Keratinocyte (primary cell): ENCODE measurements at regions not wholly inside any gene's neighbourhood (a gene's known extent, or its start where the extent isn't known, plus 50 kb on each side); places are given as distances from the start of the nearest gene placed in this dataset.

Experiments used
- DNase-seq: peaks from one replicate; pipeline ENCODE4 v3.0.0-alpha.2; 2011; ENCODE audit warnings: low read depth, missing footprints, low spot score
- FAIRE-seq: peaks from 2 replicates; lab custom pipeline; 2011; peaks lifted over from hg19 to GRCh38; lab: Jason Lieb, UNC
- H2AFZ ChIP-seq: 2 replicates; pipeline ENCODE4 v1.6.0; 2012; ENCODE audit warnings: low read length, control low read depth, inconsistent platforms; ENCODE audit not compliant: control insufficient read depth
- H3K27ac ChIP-seq: 2 replicates; pipeline ENCODE4 v1.5.1; 2011; ENCODE audit warnings: low read length; ENCODE audit not compliant: control insufficient read depth, insufficient read depth
- H3K27me3 ChIP-seq: 3 replicates; pipeline ENCODE4 v1.6.0; 2011; ENCODE audit warnings: low read length; ENCODE audit not compliant: control insufficient read depth, insufficient read depth; ENCODE audit errors: extremely low read depth
- H3K36me3 ChIP-seq, 2 experiments: 2 replicates in 1 of 2; 3 replicates in 1 of 2; pipeline ENCODE4 v1.5.1; 2011; ENCODE audit warnings: low read length in 2 of 2, mild to moderate bottlenecking in 1 of 2; ENCODE audit not compliant: control insufficient read depth in 2 of 2, insufficient read depth in 2 of 2; ENCODE audit errors: extremely low read depth in 1 of 2
- H3K4me1 ChIP-seq: 3 replicates; pipeline ENCODE4 v1.5.1; 2011; ENCODE audit warnings: low read length; ENCODE audit not compliant: control insufficient read depth, insufficient read depth; ENCODE audit errors: extremely low read depth
- H3K4me2 ChIP-seq: 3 replicates; pipeline ENCODE4 v1.6.0; 2011; ENCODE audit warnings: low read depth, low read length; ENCODE audit not compliant: control insufficient read depth, insufficient read depth; ENCODE audit errors: extremely low read depth
- H3K4me3 ChIP-seq, 3 experiments: fragments of 200-600 bp in 1 of 3; sonication (generic) in 1 of 3; 2 replicates in 2 of 3; 3 replicates in 1 of 3; pipeline ENCODE4 v1.5.1; 2011 to 2016; ENCODE audit warnings: low read length in 3 of 3, mild to moderate bottlenecking in 3 of 3, control low read depth in 2 of 3, inconsistent platforms in 1 of 3, low read depth in 1 of 3, mixed read lengths in 1 of 3, mixed run types in 1 of 3, moderate library complexity in 1 of 3; ENCODE audit not compliant: control insufficient read depth in 2 of 3, insufficient read depth in 2 of 3; ENCODE audit errors: extremely low read depth in 1 of 3
- H3K79me2 ChIP-seq: 2 replicates; pipeline ENCODE4 v1.6.0; 2012; ENCODE audit warnings: low read length; ENCODE audit not compliant: control insufficient read depth, insufficient read depth
- H3K9ac ChIP-seq: 3 replicates; pipeline ENCODE4 v1.6.0; 2011; ENCODE audit warnings: low read length; ENCODE audit not compliant: control insufficient read depth, insufficient read depth; ENCODE audit errors: extremely low read depth
- H3K9me1 ChIP-seq: 3 replicates; pipeline ENCODE4 v1.6.0; 2011; ENCODE audit warnings: low read length; ENCODE audit not compliant: control insufficient read depth, insufficient read depth; ENCODE audit errors: extremely low read depth
- H3K9me3 ChIP-seq: 2 replicates; pipeline ENCODE4 v1.5.1; 2012; ENCODE audit warnings: low read depth, low read length; ENCODE audit not compliant: control insufficient read depth
- H4K20me1 ChIP-seq: 3 replicates; pipeline ENCODE4 v1.6.0; 2011; ENCODE audit warnings: low read length; ENCODE audit not compliant: control insufficient read depth, insufficient read depth; ENCODE audit errors: extremely low read depth
- EZH2 ChIP-seq: IDR thresholded peaks from one replicate; pipeline ENCODE4 v1.6.1; 2012; ENCODE audit warnings: inconsistent platforms, mild to moderate bottlenecking, low read length, moderate library complexity
- dilution Hi-C: fragments of 300-500 bp; cut with MboI; formaldehyde crosslinking; loops from one replicate; pipeline ENCODE4 v1.7.0; 2020; ENCODE audit warnings: low sequenced_read_pairs; ENCODE audit not compliant: extremely low pct_ligation_motif_present
- TF ChIP-seq, protein P1 (sequence below), 3 experiments: IDR thresholded peaks in 1 of 3; conservative IDR thresholded peaks in 1 of 3; optimal IDR thresholded peaks in 1 of 3; 2 replicates in 2 of 3; 3 replicates in 1 of 3; pipeline versions ENCODE3 to v1.5.1; 2011; ENCODE audit warnings: low read length in 3 of 3, mild to moderate bottlenecking in 3 of 3, moderate library complexity in 2 of 3, control low read depth in 1 of 3, inconsistent platforms in 1 of 3; ENCODE audit not compliant: insufficient read depth in 2 of 3; ENCODE audit errors: extremely low read depth in 1 of 3

DNA sequence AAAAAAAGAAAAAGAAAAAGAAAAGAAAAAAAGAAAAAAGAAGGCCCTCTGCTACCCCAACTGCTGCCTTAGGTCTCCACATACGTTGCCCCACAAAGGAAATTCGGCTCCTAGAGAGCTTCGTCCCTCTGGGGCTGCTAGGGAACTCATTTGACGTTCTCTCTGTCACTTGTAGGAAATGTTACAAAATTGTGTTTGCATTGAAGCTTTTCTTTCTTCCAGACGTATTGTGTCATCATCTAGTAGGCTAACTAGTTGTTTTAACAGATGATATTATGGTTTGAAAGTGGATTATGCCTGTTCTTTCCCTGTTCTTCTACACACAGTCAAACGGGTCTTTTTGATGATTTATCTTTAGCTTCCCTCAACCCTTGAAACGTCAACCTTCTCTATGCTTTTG lies 125.3 kb downstream of the BDH1 start:
- FAIRE-seq, result no peak
- no peak overlapping the region for H3K27ac ChIP-seq
- H3K9me3 ChIP-seq, result no peaks in the 10 kb centered on the region
- TF ChIP-seq, protein P1, sequence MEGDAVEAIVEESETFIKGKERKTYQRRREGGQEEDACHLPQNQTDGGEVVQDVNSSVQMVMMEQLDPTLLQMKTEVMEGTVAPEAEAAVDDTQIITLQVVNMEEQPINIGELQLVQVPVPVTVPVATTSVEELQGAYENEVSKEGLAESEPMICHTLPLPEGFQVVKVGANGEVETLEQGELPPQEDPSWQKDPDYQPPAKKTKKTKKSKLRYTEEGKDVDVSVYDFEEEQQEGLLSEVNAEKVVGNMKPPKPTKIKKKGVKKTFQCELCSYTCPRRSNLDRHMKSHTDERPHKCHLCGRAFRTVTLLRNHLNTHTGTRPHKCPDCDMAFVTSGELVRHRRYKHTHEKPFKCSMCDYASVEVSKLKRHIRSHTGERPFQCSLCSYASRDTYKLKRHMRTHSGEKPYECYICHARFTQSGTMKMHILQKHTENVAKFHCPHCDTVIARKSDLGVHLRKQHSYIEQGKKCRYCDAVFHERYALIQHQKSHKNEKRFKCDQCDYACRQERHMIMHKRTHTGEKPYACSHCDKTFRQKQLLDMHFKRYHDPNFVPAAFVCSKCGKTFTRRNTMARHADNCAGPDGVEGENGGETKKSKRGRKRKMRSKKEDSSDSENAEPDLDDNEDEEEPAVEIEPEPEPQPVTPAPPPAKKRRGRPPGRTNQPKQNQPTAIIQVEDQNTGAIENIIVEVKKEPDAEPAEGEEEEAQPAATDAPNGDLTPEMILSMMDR (optimal IDR thresholded peaks at IDR 0.05 in 1 of 3, IDR thresholded peaks at IDR 0.05 in 1 of 3, conservative IDR thresholded peaks at IDR 0.05 in 1 of 3; ENCODE audit: extremely low read depth in 1 of 3, insufficient read depth in 2 of 3, low read length in 3 of 3), result no peak
- TF ChIP-seq EZH2, result no peak
- H3K4me3 ChIP-seq, result no peak overlapping the region
- no peak overlapping the region for H2AFZ ChIP-seq
- H3K9ac ChIP-seq, result no peak overlapping the region
- no peaks in the 10 kb centered on the region for H3K27me3 ChIP-seq
- H3K4me1 ChIP-seq, result peaks cover 8% of the 10 kb centered on the region
- no peaks in the 10 kb centered on the region for H3K36me3 ChIP-seq
- no peaks in the 10 kb centered on the region for H3K9me1 ChIP-seq
- no peak for DNase-seq
- no peaks in the 10 kb centered on the region for H3K79me2 ChIP-seq
- dilution Hi-C loops, result no loop called here
- H3K4me2 ChIP-seq, result no peak overlapping the region
- no peaks in the 10 kb centered on the region for H4K20me1 ChIP-seq

DNA sequence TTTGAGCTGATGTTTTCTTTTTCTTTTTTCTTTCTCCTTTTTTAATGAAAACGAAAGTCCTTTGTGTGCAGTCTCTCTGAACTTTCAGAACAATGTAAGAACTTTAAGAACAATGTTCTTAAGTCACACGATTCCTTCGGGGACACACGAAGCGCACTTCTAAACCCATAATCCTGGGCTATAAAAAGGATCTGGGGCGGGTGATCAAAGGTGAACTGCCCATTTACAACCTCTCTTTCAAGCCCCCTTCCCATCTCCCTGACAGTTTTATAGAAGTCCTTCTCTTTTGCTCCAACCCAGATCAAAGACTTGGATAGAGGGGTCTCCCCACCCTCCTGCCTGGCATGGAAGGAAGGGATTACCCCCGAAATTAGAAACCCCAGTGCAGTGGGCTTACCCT lies 126.8 kb downstream of the BDH1 start:
- FAIRE-seq (no peak), DNase-seq (no peak)
- Histone ChIP-seq H4K20me1 (no peaks in the 10 kb centered on the region), H2AFZ (no peak overlapping the region), H3K27ac (no peak overlapping the region), H3K79me2 (no peaks in the 10 kb centered on the region), H3K4me1 (peaks cover 8% of the 10 kb centered on the region), H3K9ac (no peak overlapping the region), H3K4me3 (no peak overlapping the region), H3K4me2 (no peak overlapping the region), H3K27me3 (no peaks in the 10 kb centered on the region), H3K9me1 (no peaks in the 10 kb centered on the region), H3K9me3 (no peaks in the 10 kb centered on the region), H3K36me3 (no peaks in the 10 kb centered on the region)
- TF ChIP-seq, protein P1 (optimal IDR thresholded peaks at IDR 0.05 in 1 of 3, IDR thresholded peaks at IDR 0.05 in 1 of 3, conservative IDR thresholded peaks at IDR 0.05 in 1 of 3; ENCODE audit: extremely low read depth in 1 of 3, insufficient read depth in 2 of 3, low read length in 3 of 3), result no peak
- TF ChIP-seq EZH2, result no peak
- dilution Hi-C loops, result no loop called here
